ENCODE measurements at regions not wholly inside any gene's neighbourhood (a gene's known extent, or its start where the extent isn't known, plus 50 kb on each side); places are given as distances from the start of the nearest gene placed in this dataset.

GRCh38 chr17:13287226-13287625, 269.4 kb upstream of the ELAC2 start:
- no peak for TF ChIP-seq CTCF (IDR thresholded peaks at IDR 0.05; ENCODE audit: low read depth, low read length)

GRCh38 chr17:13283606-13284005, 265.8 kb upstream of the ELAC2 start:
- TF ChIP-seq CTCF (IDR thresholded peaks at IDR 0.05; ENCODE audit: low read depth, low read length) = no peak
- DNase-seq (ENCODE audit: extremely low read depth, low read depth) = no peak

More at GRCh38 chr17:13287226-13287625, 269.4 kb upstream of the ELAC2 start:
- no peak for DNase-seq (ENCODE audit: extremely low read depth, low read depth)

- no peak for TF ChIP-seq CTCF (IDR thresholded peaks at IDR 0.05; ENCODE audit: low read depth, low read length)
- no peak for DNase-seq (ENCODE audit: extremely low read depth, low read depth)
These were observed 263.8 kb upstream of the ELAC2 start for GRCh38 chr17:13281626-13282025.

- no peak for DNase-seq (ENCODE audit: extremely low read depth, low read depth)
- TF ChIP-seq CTCF (IDR thresholded peaks at IDR 0.05; ENCODE audit: low read depth, low read length) = no peak
These were observed 256.0 kb upstream of the ELAC2 start for GRCh38 chr17:13273806-13274205.

GRCh38 chr17:13272296-13272695, 254.5 kb upstream of the ELAC2 start:
- no peak for DNase-seq (ENCODE audit: extremely low read depth, low read depth)
- TF ChIP-seq CTCF (IDR thresholded peaks at IDR 0.05; ENCODE audit: low read depth, low read length) = no peak

GRCh38 chr17:13268791-13269595, 251.2 kb upstream of the ELAC2 start:
- no peak for DNase-seq (ENCODE audit: extremely low read depth, low read depth)
- no peak for TF ChIP-seq CTCF (IDR thresholded peaks at IDR 0.05; ENCODE audit: low read depth, low read length)

- peak; percentile 31 for DNase-seq (ENCODE audit: extremely low read depth, low read depth)
- TF ChIP-seq CTCF (IDR thresholded peaks at IDR 0.05; ENCODE audit: low read depth, low read length) = no peak
These were observed 248.8 kb upstream of the ELAC2 start for GRCh38 chr17:13266606-13267005.
